IMR-90 (cell line): ENCODE measurements at regions not wholly inside any gene's neighbourhood (a gene's known extent, or its start where the extent isn't known, plus 50 kb on each side); places are given as distances from the start of the nearest gene placed in this dataset.
A peak's percentile ranks its signal among the peaks of the same experiment; 100 is the strongest.

Source experiments
- ATAC-seq: fragments of 200-7000 bp; cut with Tn5 transposase; 2 replicates; pipeline ENCODE4 v1.9.1; 2020; ENCODE audit warnings: low read depth, mild to moderate bottlenecking, moderate library complexity
- BruUV-seq: library from RNA; stranded (reverse); fragments of 400-500 nt; replicated peaks from 2 replicates; lab custom pipeline; 2021; lab: Mats Ljungman, UMichigan
- CTCF ChIA-PET: fragments of 300-600 bp; formaldehyde crosslinking; extraction: SDS; loops from one replicate; lab custom pipeline; 2021; ENCODE audit warnings: antibody characterized with exemption; lab: Yijun Ruan, JAX
- POLR2A ChIA-PET: fragments of 300-600 bp; sonication (Branson Sonifier 250); formaldehyde crosslinking; loops from one replicate; lab custom pipeline; 2022; ENCODE audit warnings: antibody characterized with exemption; ENCODE audit not compliant: unreplicated experiment; lab: Charles Lee
- DNase-seq: peaks from one replicate; pipeline ENCODE4 v3.0.0; 2013
- H2AFZ ChIP-seq: replicated peaks from 2 replicates; pipeline ENCODE3; 2013; ENCODE audit warnings: low read length, mild to moderate bottlenecking; ENCODE audit not compliant: poor library complexity
- H2AK5ac ChIP-seq: 2 replicates; pipeline ENCODE4 v1.6.1; 2013; ENCODE audit warnings: low read depth, low read length, inconsistent platforms
- H2AK9ac ChIP-seq: replicated peaks from 2 replicates; pipeline ENCODE3; 2013; ENCODE audit warnings: mild to moderate bottlenecking, low read depth, low read length, moderate library complexity; ENCODE audit not compliant: poor library complexity
- H2BK120ac ChIP-seq: 2 replicates; pipeline ENCODE4 v1.6.1; 2013; ENCODE audit warnings: low read depth, low read length, inconsistent platforms
- H2BK15ac ChIP-seq: 3 replicates; pipeline ENCODE4 v1.6.1; 2013; ENCODE audit warnings: low read depth, low read length, inconsistent platforms
- H2BK20ac ChIP-seq: 2 replicates; pipeline ENCODE4 v1.6.1; 2013; ENCODE audit warnings: low read depth, mild to moderate bottlenecking, inconsistent platforms, low read length, moderate library complexity
- H2BK5ac ChIP-seq: 2 replicates; pipeline ENCODE4 v1.6.1; 2013; ENCODE audit warnings: mild to moderate bottlenecking, low read depth, low read length, inconsistent platforms; ENCODE audit not compliant: poor library complexity, severe bottlenecking
- H3K14ac ChIP-seq: replicated peaks from 2 replicates; pipeline ENCODE4 v1.6.1; 2013; ENCODE audit warnings: low read depth, low read length, inconsistent platforms
- H3K18ac ChIP-seq: 2 replicates; pipeline ENCODE4 v1.6.1; 2013; ENCODE audit warnings: low read depth, low read length, control low read depth
- H3K23ac ChIP-seq: 2 replicates; pipeline ENCODE4 v1.6.1; 2013; ENCODE audit warnings: low read depth, low read length, inconsistent platforms
- H3K27ac ChIP-seq: 2 replicates; pipeline ENCODE4 v1.5.1; 2013; ENCODE audit warnings: mild to moderate bottlenecking, control low read depth, low read length; ENCODE audit not compliant: insufficient read depth
- H3K27me3 ChIP-seq: 2 replicates; pipeline ENCODE4 v1.6.1; 2013; ENCODE audit warnings: low read length; ENCODE audit not compliant: control insufficient read depth, insufficient read depth
- H3K36me3 ChIP-seq: 2 replicates; pipeline ENCODE4 v1.6.1; 2013; ENCODE audit warnings: low read length, mixed read lengths; ENCODE audit not compliant: control insufficient read depth, insufficient read depth
- H3K4ac ChIP-seq: 2 replicates; pipeline ENCODE4 v1.6.1; 2013; ENCODE audit warnings: low read depth, low read length, inconsistent platforms
- H3K4me1 ChIP-seq: 2 replicates; pipeline ENCODE4 v1.6.1; 2013; ENCODE audit warnings: low read length, mixed read lengths; ENCODE audit not compliant: control insufficient read depth, insufficient read depth
- H3K4me2 ChIP-seq: 2 replicates; pipeline ENCODE4 v1.6.1; 2013; ENCODE audit warnings: low read depth, mild to moderate bottlenecking, control low read depth, low read length, moderate library complexity
- H3K4me3 ChIP-seq: 2 replicates; pipeline ENCODE4 v1.5.1; 2013; ENCODE audit warnings: low read depth, mild to moderate bottlenecking, control low read depth, low read length, moderate library complexity; ENCODE audit not compliant: insufficient read depth
- H3K56ac ChIP-seq: 2 replicates; pipeline ENCODE4 v1.6.1; 2013; ENCODE audit warnings: low read length, inconsistent platforms; ENCODE audit not compliant: insufficient read depth; ENCODE audit errors: extremely low read depth
- H3K79me1 ChIP-seq, 2 experiments: 2 replicates each; pipeline ENCODE4 v1.6.1; 2013; ENCODE audit warnings: low read length in 2 of 2, inconsistent platforms in 1 of 2, low read depth in 1 of 2
- H3K9ac ChIP-seq: 2 replicates; pipeline ENCODE4 v1.6.1; 2013; ENCODE audit warnings: low read depth, low read length, control low read depth
- H3K9me1 ChIP-seq: 2 replicates; pipeline ENCODE4 v1.6.1; 2013; ENCODE audit warnings: low read length, inconsistent platforms; ENCODE audit not compliant: insufficient read depth
- H3K9me3 ChIP-seq: 2 replicates; pipeline ENCODE4 v1.6.1; 2013; ENCODE audit warnings: low read length; ENCODE audit not compliant: control insufficient read depth, insufficient read depth
- H4K20me1 ChIP-seq: 2 replicates; pipeline ENCODE4 v1.6.1; 2013; ENCODE audit warnings: low read length, inconsistent platforms; ENCODE audit not compliant: insufficient read depth
- H4K5ac ChIP-seq: 2 replicates; pipeline ENCODE4 v1.6.1; 2013; ENCODE audit warnings: mild to moderate bottlenecking, low read depth, low read length, control low read depth
- H4K8ac ChIP-seq, 2 experiments: 2 replicates each; pipeline ENCODE4 v1.6.1; 2013; ENCODE audit warnings: low read depth in 2 of 2, low read length in 2 of 2, control low read depth in 1 of 2, inconsistent platforms in 1 of 2
- H4K91ac ChIP-seq: 2 replicates; pipeline ENCODE4 v1.6.1; 2013; ENCODE audit warnings: low read depth, low read length, inconsistent platforms; ENCODE audit not compliant: insufficient read depth
- CEBPB ChIP-seq: IDR thresholded peaks from 2 replicates; pipeline ENCODE4 v1.6.1; 2012; ENCODE audit warnings: low read depth, low read length, improper control_type of control experiment
- FOS ChIP-seq: fragments of 150-350 bp; IDR thresholded peaks from 2 replicates; pipeline ENCODE4 v1.6.1; 2016; ENCODE audit warnings: low read depth, low read length
- MAFK ChIP-seq: IDR thresholded peaks from 2 replicates; pipeline ENCODE4 v1.6.1; 2012; ENCODE audit warnings: low read depth, low read length, improper control_type of control experiment
- MAZ ChIP-seq: IDR thresholded peaks from 2 replicates; pipeline ENCODE4 v1.6.1; 2012; ENCODE audit warnings: low read depth, mild to moderate bottlenecking, low read length, improper control_type of control experiment, moderate library complexity, borderline replicate concordance
- RAD21 ChIP-seq: IDR thresholded peaks from 2 replicates; pipeline ENCODE4 v1.6.1; 2012; ENCODE audit warnings: low read length, improper control_type of control experiment
- RFX5 ChIP-seq: IDR thresholded peaks from 2 replicates; pipeline ENCODE4 v1.8.0; 2012; ENCODE audit warnings: low read depth, mild to moderate bottlenecking, low read length, moderate library complexity
- WGBS, 2 experiments: methylation state at CpG; one replicate each; pipeline versions ENCODE4 v1.1.5 to v1.1.7; 2013; ENCODE audit warnings: missing lambda C conversion rate in 2 of 2; ENCODE audit not compliant: insufficient read length in 1 of 2; ENCODE audit errors: extremely low coverage in 2 of 2; 5-methylcytosine and 5-hydroxymethylcytosine counted together
- dilution Hi-C: fragments of 300-500 bp; cut with HindIII; formaldehyde crosslinking; loops from one replicate; pipeline ENCODE4 v1.14.3; 2018; ENCODE audit warnings: low sequenced_read_pairs; ENCODE audit not compliant: unreplicated experiment
- in situ Hi-C: fragments of 300-500 bp; cut with MboI; formaldehyde crosslinking; loops from 3 replicates; pipeline ENCODE4 v1.14.3; 2019; ENCODE audit warnings: low sequenced_read_pairs, inconsistent platforms, mixed read lengths
- intact Hi-C: fragments of 100-400 bp; cut with micrococcal nuclease; formaldehyde crosslinking; loops from 2 replicates; pipeline ENCODE4 v1.10.0; 2022

DNA sequence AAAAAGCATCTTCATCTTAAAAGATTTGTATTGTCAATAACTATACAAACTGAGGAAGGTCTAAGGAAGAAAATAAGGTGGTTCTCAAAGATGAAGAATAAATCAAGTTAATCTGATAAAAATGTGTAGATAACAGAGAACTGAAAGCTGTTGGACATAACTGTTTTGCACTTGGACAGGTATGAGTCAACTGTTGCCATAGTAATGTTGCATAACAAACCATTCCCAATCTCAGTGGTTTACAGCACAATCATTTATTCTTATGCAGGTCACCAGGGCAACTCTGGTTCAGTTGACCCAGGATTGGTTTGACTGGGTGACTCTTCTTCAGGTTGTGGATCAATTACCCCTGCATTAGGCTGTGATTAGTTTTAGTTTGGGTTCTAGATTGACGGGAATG lies 2197.7 kb downstream of the ARAP2 start:
- dilution Hi-C loops, result no loop called here
- H2BK15ac ChIP-seq, result no peak overlapping the region
- no peak for ATAC-seq
- no peak overlapping the region for H3K14ac ChIP-seq
- H2AK5ac ChIP-seq, result no peak overlapping the region
- BruUV-seq, result no TSS peak
- H2AFZ ChIP-seq, result no peak overlapping the region
- H2BK120ac ChIP-seq, result no peak overlapping the region
- H3K9me3 ChIP-seq, result no peaks in the 10 kb centered on the region
- intact Hi-C loops, result no loop called here
- peak; percentile 34 for DNase-seq
- no peak overlapping the region for H3K18ac ChIP-seq
- H4K8ac ChIP-seq, result no peak overlapping the region
- H4K5ac ChIP-seq, result no peak overlapping the region
- TF ChIP-seq RFX5 (no peak), FOS (no peak), MAFK (no peak), RAD21 (no peak), MAZ (no peak), CEBPB (peak; percentile 29; the same call in 1 of the 2 replicates)
- no peak overlapping the region for H3K27ac ChIP-seq
- no CpG with 5 or more reads among the region's 1 CpG for WGBS, 2 experiments
- no peak overlapping the region for H3K4ac ChIP-seq
- no peak overlapping the region for H3K4me2 ChIP-seq
- POLR2A ChIA-PET, result no interaction called here
- no peaks in the 10 kb centered on the region for H3K9me1 ChIP-seq
- no peaks in the 10 kb centered on the region for H3K36me3 ChIP-seq
- no peak overlapping the region for H4K91ac ChIP-seq
- H2BK5ac ChIP-seq, result no peak overlapping the region
- no peaks in the 10 kb centered on the region for H3K27me3 ChIP-seq
- no peak overlapping the region for H3K56ac ChIP-seq
- H3K4me3 ChIP-seq, result no peak overlapping the region
- H3K9ac ChIP-seq, result no peak overlapping the region
- no peaks in the 10 kb centered on the region for H4K20me1 ChIP-seq
- in situ Hi-C loops, result no loop called here
- no peak overlapping the region for H2AK9ac ChIP-seq
- no peak overlapping the region for H3K23ac ChIP-seq
- no peaks in the 10 kb centered on the region for H3K79me1 ChIP-seq
- no peak overlapping the region for H2BK20ac ChIP-seq
- CTCF ChIA-PET, result no interaction called here
- H3K4me1 ChIP-seq, result no peaks in the 10 kb centered on the region
